Cardiac fibroblast (primary cell): ENCODE measurements at regions not wholly inside any gene's neighbourhood (a gene's known extent, or its start where the extent isn't known, plus 50 kb on each side); places are given as distances from the start of the nearest gene placed in this dataset.

ENCODE experiments used
- DNase-seq, 2 donors: peaks; one replicate each; pipeline versions ENCODE4 v3.0.0 to v3.0.0-alpha.2; 2010; ENCODE audit warnings: low read depth in 2 of 2
- H3K4me3 ChIP-seq, 2 donors: replicated peaks in 1 of 2; 1 replicate in 1 of 2; 2 replicates in 1 of 2; pipeline ENCODE4 v1.5.1; 2011; ENCODE audit warnings: low read depth in 2 of 2, low read length in 2 of 2, mild to moderate bottlenecking in 2 of 2, moderate library complexity in 1 of 2
- TF ChIP-seq, protein P1 (sequence below): IDR thresholded peaks from one replicate; pipeline ENCODE4 v1.5.1; 2011; ENCODE audit warnings: low read depth, mild to moderate bottlenecking, low read length, inconsistent platforms

DNA sequence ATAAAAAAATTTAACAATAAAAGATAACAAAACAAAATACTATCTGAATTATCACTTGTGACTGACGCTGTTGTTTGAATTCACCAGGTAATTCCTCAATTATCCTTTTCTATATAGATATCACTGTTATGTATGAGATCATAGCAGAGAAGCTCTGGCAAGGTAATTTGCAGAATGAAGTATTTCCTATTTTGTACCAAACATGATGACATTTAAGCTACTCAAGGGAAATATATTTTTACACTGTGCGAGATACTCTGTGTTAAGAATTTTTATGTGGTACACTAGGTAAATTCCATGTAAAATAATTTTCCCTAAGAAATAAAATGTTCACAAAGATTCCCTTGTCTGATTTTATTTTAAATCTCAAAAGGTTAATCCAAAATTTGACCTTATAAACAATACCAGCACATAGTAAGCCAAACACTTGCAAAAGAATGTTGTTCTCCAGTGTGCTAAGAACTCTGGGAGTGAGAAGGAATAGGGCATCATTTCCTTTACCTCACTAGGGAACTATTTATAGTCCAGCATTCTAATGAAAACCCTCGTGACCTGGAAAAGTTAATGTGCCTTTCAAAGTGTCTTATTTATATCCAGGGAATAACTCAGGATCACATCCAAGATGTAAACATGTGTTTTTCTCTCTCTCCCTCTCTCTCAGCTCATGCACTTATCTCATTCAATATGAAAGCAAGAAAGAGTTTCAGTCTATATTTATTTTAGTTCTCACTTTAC lies 115.2 kb upstream of the RAP1B start:
- no peak overlapping the region for H3K4me3 ChIP-seq
- peak; percentile 63 to 74 for DNase-seq
- TF ChIP-seq, protein P1, sequence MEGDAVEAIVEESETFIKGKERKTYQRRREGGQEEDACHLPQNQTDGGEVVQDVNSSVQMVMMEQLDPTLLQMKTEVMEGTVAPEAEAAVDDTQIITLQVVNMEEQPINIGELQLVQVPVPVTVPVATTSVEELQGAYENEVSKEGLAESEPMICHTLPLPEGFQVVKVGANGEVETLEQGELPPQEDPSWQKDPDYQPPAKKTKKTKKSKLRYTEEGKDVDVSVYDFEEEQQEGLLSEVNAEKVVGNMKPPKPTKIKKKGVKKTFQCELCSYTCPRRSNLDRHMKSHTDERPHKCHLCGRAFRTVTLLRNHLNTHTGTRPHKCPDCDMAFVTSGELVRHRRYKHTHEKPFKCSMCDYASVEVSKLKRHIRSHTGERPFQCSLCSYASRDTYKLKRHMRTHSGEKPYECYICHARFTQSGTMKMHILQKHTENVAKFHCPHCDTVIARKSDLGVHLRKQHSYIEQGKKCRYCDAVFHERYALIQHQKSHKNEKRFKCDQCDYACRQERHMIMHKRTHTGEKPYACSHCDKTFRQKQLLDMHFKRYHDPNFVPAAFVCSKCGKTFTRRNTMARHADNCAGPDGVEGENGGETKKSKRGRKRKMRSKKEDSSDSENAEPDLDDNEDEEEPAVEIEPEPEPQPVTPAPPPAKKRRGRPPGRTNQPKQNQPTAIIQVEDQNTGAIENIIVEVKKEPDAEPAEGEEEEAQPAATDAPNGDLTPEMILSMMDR, result no peak

DNA sequence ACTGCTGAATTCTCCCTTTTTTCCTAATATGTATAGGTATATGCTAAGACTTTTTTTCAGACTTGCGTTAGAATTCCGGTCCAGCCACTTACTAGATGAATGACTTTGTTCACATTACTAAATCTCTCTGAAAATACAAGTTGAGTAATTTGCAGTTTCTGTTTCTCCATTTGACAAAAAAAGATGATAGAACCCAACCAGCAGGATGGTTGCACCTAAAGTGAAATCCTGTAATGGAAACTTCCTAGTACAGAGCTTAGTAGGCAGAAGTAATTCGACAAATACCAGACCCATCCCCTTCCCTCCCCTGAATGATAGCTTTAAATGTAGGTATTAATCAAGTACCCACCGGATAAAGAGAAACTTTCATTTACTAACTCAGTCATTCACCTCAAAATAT lies 113.6 kb upstream of the RAP1B start:
- DNase-seq, result no peak
- TF ChIP-seq, protein P1, result no peak
- no peak overlapping the region for H3K4me3 ChIP-seq

DNA sequence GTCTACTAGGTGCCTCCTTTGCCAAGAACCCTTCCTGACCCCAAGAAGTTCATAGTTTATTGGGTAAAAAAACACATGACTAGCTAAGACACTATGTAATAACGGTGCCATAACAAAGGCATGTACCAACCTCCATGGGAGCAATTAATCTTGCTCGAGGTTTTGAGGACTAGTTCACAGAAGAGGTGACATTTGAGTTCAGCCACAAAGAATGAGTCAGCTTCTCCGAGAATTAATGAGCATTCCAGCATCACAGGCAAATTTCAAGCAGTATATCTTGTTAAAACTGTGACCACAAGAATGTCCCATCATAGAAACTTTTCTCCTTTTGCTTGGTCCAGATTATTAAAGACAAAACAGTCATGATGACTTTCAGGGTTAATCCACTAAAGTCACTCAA lies 113.0 kb upstream of the RAP1B start:
- no peak overlapping the region for H3K4me3 ChIP-seq
- peak; percentile 58 to 88 for DNase-seq
- TF ChIP-seq, protein P1, result no peak

DNA sequence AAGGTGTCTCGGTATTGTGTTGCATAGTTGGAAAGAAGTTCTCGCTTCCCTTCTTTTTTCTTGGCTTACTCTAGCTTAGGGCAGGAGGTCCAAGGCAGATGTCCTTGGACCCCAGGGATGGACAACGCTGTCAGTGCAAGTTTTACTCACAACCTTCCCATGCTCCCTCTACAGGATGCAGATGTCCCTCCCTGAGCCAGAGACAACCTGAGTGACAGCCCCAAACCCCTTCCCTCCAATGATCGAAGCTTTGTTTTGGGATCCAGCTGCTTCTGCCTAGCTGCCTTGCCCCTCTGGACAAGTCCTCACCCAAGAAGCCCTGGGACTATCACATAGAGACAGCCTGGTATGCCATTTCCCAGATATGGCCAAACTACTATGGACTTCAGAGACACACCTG lies 112.0 kb upstream of the RAP1B start:
- DNase-seq, result no peak
- TF ChIP-seq, protein P1, result no peak

DNA sequence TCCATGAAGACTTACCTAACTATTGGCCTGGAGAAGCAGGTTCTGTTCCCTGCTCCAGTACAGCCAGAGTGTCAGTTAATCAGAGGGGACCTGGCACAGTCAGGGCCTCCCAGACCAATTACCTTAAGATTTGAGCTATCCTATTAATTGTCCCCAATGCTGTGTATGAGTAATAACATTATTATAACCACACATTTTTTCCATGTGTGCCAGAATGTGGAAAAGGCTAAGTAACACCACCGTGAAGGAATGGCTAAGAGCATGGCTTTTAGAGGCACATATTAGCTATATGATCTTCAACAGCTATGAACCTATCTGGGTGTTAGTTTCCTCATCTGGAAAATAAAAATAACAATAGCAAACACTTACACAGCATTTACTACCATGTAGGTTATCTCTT lies 111.1 kb upstream of the RAP1B start:
- TF ChIP-seq, protein P1, result no peak
- H3K4me3 ChIP-seq, result no peak overlapping the region
- no peak for DNase-seq

More for the DNA sequence above, 112.0 kb upstream of the RAP1B start:
- H3K4me3 ChIP-seq, result no peak overlapping the region

DNA sequence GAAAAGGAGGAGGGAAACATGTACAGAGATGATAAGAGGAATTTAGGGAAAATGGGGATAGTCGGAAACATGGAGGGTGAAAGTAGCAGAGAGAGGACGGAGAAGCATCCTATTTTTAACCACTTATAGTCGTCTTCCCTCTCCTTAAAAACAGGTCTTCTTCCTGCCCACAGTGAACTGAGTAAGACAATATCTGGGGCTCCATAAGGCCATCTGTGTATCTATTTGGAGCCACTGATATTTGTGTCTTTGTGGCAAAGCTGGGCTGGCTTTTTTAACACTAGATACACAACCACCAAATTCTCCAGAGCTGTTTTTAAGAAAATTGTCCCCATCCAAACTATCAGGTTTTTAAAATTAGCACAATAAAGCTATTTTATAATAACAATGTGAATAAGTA lies 109.5 kb upstream of the RAP1B start:
- TF ChIP-seq, protein P1, result no peak
- no peak overlapping the region for H3K4me3 ChIP-seq
- DNase-seq, result no peak

DNA sequence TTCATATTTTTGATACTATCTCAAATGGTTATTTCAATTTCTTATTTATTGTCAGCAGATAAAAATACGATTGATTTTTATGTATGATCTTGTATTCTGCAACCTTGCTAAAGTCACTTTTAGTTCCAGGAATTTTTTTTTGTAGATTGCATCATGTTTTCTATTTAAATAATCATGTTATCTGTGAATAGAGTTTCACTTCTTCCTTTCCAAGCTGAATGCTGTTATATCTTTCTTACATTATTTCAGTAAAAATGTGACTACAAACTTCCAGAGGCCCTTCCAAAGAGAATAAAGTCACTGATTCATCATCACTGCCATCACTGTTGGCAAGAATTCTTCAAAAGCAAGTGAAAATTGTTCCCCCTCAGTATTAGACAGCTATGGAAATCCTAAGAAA lies 104.7 kb upstream of the RAP1B start:
- peak in 1 of 2 donors; percentile 24 for DNase-seq
- H3K4me3 ChIP-seq, result no peak overlapping the region
- TF ChIP-seq, protein P1, result no peak
